Upper lobe of left lung (tissue), 4 donors: ENCODE measurements at regions not wholly inside any gene's neighbourhood (a gene's known extent, or its start where the extent isn't known, plus 50 kb on each side); places are given as distances from the start of the nearest gene placed in this dataset.

ENCODE experiments used
- POLR2A ChIP-seq, 4 donors: fragments of 450-650 bp; IDR thresholded peaks; one replicate each; pipeline ENCODE4 v1.5.1; 2016 to 2017; ENCODE audit warnings: antibody characterized with exemption in 4 of 4, mild to moderate bottlenecking in 2 of 4
- POLR2AphosphoS5 ChIP-seq, 2 donors: sonication (generic); formaldehyde crosslinking; IDR thresholded peaks; one replicate each; pipeline ENCODE4 v1.5.1; 2017; ENCODE audit warnings: antibody characterized with exemption in 2 of 2

DNA sequence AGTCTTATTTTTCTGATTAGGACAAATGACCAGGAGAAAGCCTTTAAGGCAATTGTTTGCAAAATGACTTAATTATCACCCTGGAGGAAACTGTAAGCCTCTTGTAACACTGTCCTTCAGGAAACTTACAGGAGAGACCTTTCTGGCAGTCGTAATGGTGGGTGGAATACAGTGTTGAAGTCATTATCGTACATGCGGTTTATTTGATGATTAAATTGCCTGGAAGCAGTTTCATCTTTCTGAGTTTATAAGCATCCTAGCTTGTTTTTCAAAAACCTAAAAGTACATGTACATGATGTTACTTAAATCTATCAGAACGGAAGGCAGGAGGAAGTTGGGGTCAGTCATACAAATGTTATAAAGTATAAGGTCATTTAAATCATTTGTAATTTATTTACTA is 86.2 kb upstream of the RAB27B start:
- TF ChIP-seq POLR2AphosphoS5 (IDR thresholded peaks at IDR 0.05), result no peak
- no peak for TF ChIP-seq POLR2A (IDR thresholded peaks at IDR 0.05)
